Fibroblast of lung (primary cell): ENCODE measurements at regions not wholly inside any gene's neighbourhood (a gene's known extent, or its start where the extent isn't known, plus 50 kb on each side); places are given as distances from the start of the nearest gene placed in this dataset.

ENCODE experiments used
- DNase-seq, 2 donors: peaks; one replicate each; pipeline versions ENCODE4 v3.0.0 to v3.0.0-alpha.2; 2010; ENCODE audit warnings: low read depth in 2 of 2
- H2AFZ ChIP-seq: 2 replicates; pipeline ENCODE4 v1.5.1; 2012; ENCODE audit warnings: low read length, control low read depth, inconsistent platforms
- H3K27ac ChIP-seq: 2 replicates; pipeline ENCODE4 v1.5.1; 2011; ENCODE audit warnings: low read length, control low read depth; ENCODE audit not compliant: insufficient read depth
- H3K27me3 ChIP-seq: 2 replicates; pipeline ENCODE4 v1.5.1; 2011; ENCODE audit warnings: mild to moderate bottlenecking, low read length; ENCODE audit not compliant: control insufficient read depth, insufficient read depth
- H3K36me3 ChIP-seq: 2 replicates; pipeline ENCODE4 v1.5.1; 2011; ENCODE audit warnings: low read length; ENCODE audit not compliant: control insufficient read depth, insufficient read depth
- H3K4me1 ChIP-seq: 2 replicates; pipeline ENCODE4 v1.5.1; 2011; ENCODE audit warnings: low read length; ENCODE audit not compliant: control insufficient read depth, insufficient read depth; ENCODE audit errors: extremely low read depth
- H3K4me2 ChIP-seq: 2 replicates; pipeline ENCODE4 v1.5.1; 2011; ENCODE audit warnings: low read length, control low read depth; ENCODE audit not compliant: insufficient read depth; ENCODE audit errors: extremely low read depth
- H3K4me3 ChIP-seq, 4 experiments: fragments of 200-600 bp in 1 of 4; sonication (generic) in 1 of 4; replicated peaks in 1 of 4; 2 replicates each; pipeline ENCODE4 v1.5.1; 2011 to 2016; ENCODE audit warnings: low read length in 4 of 4, low read depth in 3 of 4, mild to moderate bottlenecking in 3 of 4, control low read depth in 2 of 4, inconsistent platforms in 1 of 4, mixed read lengths in 1 of 4; ENCODE audit not compliant: insufficient read depth in 1 of 4; ENCODE audit errors: control extremely low read depth in 1 of 4
- H3K79me2 ChIP-seq: 2 replicates; pipeline ENCODE4 v1.5.1; 2012; ENCODE audit warnings: mild to moderate bottlenecking, low read length, inconsistent platforms; ENCODE audit not compliant: control insufficient read depth, insufficient read depth
- H3K9ac ChIP-seq: 2 replicates; pipeline ENCODE4 v1.5.1; 2011; ENCODE audit warnings: mild to moderate bottlenecking, low read length, control low read depth; ENCODE audit not compliant: insufficient read depth
- H3K9me3 ChIP-seq: 2 replicates; pipeline ENCODE4 v1.5.1; 2012; ENCODE audit warnings: low read depth, low read length; ENCODE audit not compliant: control insufficient read depth, insufficient read depth
- H4K20me1 ChIP-seq: 2 replicates; pipeline ENCODE4 v1.5.1; 2011; ENCODE audit warnings: low read length; ENCODE audit not compliant: control insufficient read depth, insufficient read depth; ENCODE audit errors: extremely low read depth
- EZH2 ChIP-seq: IDR thresholded peaks from 2 replicates; pipeline ENCODE4 v1.5.1; 2012; ENCODE audit warnings: low read length, control low read depth, mild to moderate bottlenecking; ENCODE audit errors: missing control alignments
- TF ChIP-seq, protein P1 (sequence below), 2 donors: IDR thresholded peaks in 1 of 2; conservative IDR thresholded peaks in 1 of 2; 1 replicate in 1 of 2; 2 replicates in 1 of 2; pipeline ENCODE4 v1.5.1; 2011 to 2012; ENCODE audit warnings: low read length in 2 of 2, control low read depth in 1 of 2, inconsistent platforms in 1 of 2, low read depth in 1 of 2, mild to moderate bottlenecking in 1 of 2

DNA sequence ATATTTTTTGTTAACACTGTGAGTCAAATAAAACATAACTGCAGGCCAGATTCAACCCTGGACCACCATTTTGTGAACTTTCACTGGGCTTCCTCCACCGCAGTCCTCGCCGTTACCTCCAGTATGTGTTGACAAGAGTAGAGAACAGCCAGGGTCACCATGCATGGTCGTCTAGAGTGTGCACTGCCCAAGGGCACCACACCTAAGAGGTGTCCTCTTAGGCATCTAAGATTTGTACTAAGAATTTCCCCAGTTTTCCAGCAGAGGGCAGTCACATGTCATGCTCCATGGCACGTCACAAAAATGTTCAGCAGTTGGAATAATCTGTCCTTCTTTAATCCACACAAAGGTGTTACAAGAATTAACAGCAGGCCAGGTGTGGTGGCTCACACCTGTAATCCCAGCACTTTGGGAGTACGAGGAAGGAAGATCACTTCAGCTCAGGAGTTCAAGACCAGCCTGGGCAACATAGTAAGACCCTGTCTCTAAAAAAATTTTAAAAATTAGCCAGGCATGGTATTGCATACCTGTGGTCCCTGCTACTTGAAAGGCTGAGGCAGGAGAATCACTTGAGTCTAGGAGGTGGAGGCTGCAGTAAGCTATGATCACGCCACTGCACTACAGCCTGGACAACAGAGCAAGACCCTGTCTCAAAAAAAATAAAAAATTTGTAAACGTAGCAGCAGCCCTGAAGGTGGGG is 71.2 kb upstream of the FOXK1 start:
- no peak for TF ChIP-seq EZH2
- TF ChIP-seq, protein P1, sequence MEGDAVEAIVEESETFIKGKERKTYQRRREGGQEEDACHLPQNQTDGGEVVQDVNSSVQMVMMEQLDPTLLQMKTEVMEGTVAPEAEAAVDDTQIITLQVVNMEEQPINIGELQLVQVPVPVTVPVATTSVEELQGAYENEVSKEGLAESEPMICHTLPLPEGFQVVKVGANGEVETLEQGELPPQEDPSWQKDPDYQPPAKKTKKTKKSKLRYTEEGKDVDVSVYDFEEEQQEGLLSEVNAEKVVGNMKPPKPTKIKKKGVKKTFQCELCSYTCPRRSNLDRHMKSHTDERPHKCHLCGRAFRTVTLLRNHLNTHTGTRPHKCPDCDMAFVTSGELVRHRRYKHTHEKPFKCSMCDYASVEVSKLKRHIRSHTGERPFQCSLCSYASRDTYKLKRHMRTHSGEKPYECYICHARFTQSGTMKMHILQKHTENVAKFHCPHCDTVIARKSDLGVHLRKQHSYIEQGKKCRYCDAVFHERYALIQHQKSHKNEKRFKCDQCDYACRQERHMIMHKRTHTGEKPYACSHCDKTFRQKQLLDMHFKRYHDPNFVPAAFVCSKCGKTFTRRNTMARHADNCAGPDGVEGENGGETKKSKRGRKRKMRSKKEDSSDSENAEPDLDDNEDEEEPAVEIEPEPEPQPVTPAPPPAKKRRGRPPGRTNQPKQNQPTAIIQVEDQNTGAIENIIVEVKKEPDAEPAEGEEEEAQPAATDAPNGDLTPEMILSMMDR (conservative IDR thresholded peaks at IDR 0.05 in 1 of 2, IDR thresholded peaks at IDR 0.05 in 1 of 2; ENCODE audit: low read depth in 1 of 2, low read length in 2 of 2): peak; percentile 81 to 82
- no peaks in the 10 kb centered on the region for H3K4me1 ChIP-seq
- no peaks in the 10 kb centered on the region for H3K27me3 ChIP-seq
- no peak overlapping the region for H3K9ac ChIP-seq
- no peak overlapping the region for H3K4me3 ChIP-seq
- H3K79me2 ChIP-seq: no peaks in the 10 kb centered on the region
- no peak overlapping the region for H3K27ac ChIP-seq
- H2AFZ ChIP-seq: no peak overlapping the region
- no peaks in the 10 kb centered on the region for H3K36me3 ChIP-seq
- peak; percentile 58 to 78 for DNase-seq
- H4K20me1 ChIP-seq: no peaks in the 10 kb centered on the region
- no peaks in the 10 kb centered on the region for H3K9me3 ChIP-seq
- no peak overlapping the region for H3K4me2 ChIP-seq

DNA sequence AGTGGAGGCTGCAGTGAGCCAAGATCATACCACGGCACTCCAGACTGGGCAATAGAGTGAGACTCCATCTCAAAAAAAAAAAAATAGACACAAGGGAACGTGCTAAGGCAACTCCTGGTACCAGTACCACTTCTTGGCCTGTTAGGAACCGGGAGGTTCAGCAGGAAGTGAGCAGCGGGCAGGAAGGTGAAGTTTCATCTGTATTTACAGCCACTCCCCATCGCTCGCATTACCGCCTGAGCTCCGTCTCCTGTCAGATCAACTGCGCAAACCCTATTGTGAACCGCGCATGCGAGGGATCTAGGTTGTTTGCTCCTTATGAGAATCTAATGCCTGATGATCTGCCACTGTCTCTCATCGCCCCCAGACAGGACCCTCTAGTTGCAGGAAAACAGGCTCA is 69.9 kb upstream of the FOXK1 start:
- Histone ChIP-seq H2AFZ (no peak overlapping the region), H3K9ac (no peak overlapping the region), H3K36me3 (no peaks in the 10 kb centered on the region), H3K4me3 (no peak overlapping the region), H3K27ac (no peak overlapping the region), H3K4me1 (no peaks in the 10 kb centered on the region), H3K27me3 (no peaks in the 10 kb centered on the region), H3K9me3 (no peaks in the 10 kb centered on the region), H3K79me2 (no peaks in the 10 kb centered on the region), H4K20me1 (no peaks in the 10 kb centered on the region), H3K4me2 (no peak overlapping the region)
- DNase-seq: no peak
- TF ChIP-seq, protein P1 (conservative IDR thresholded peaks at IDR 0.05 in 1 of 2, IDR thresholded peaks at IDR 0.05 in 1 of 2; ENCODE audit: low read depth in 1 of 2, low read length in 2 of 2): no peak
- TF ChIP-seq EZH2: no peak

DNA sequence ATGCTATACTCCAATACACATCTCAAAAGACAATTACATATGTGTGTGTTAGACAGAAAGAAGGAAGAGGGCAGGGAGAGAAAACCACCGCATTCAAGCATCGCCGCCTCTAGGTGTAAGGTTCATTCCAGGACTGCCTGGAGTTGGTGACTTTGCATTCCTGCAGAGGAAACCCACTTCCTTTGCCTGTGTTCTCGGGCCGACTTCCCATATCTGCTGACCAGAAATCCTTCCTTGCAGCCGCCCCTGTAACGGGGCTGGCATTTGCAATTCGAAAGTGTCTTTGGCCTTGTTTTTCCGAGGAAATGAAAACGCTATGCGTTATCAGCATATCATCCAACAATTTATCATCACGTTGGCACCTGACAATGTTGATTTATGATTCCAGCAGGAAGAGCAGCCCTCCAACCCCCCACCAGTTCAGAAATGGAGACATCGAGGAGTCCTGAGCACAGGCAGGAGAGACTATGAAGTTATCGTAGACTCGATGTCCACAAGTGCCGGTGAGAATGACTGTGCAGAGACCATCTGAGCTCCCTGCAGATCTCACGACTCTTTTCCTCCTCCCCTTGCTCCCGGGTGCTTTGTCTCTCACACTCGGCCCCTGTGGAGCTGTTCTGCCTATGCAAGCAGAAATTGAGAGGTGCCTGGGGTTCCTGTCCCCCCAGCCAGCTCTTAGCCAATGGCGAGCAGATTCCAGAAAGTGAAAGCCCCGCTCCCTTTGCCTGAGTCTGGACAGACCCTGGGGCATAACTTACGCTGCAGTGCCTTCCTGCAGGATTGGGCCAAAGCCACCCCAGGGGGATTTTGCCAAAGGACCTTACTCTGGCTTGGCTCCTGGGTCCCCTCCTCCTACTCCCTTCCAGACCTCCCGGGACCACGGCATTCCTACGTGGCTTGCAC is 68.9 kb upstream of the FOXK1 start:
- Histone ChIP-seq H4K20me1 (no peaks in the 10 kb centered on the region), H3K9me3 (no peaks in the 10 kb centered on the region), H3K9ac (no peak overlapping the region), H3K79me2 (no peaks in the 10 kb centered on the region), H3K4me3 (peak overlapping the region; percentile 1 to 41 (median 24)), H3K4me1 (no peaks in the 10 kb centered on the region), H3K27me3 (no peaks in the 10 kb centered on the region), H2AFZ (peak overlapping the region; percentile 30), H3K27ac (no peak overlapping the region), H3K4me2 (peak overlapping the region; percentile 26), H3K36me3 (no peaks in the 10 kb centered on the region)
- TF ChIP-seq EZH2: no peak
- TF ChIP-seq, protein P1 (conservative IDR thresholded peaks at IDR 0.05 in 1 of 2, IDR thresholded peaks at IDR 0.05 in 1 of 2; ENCODE audit: low read depth in 1 of 2, low read length in 2 of 2): no peak
- DNase-seq: peak; percentile 39 to 81
